ENCODE measurements at regions not wholly inside any gene's neighbourhood (a gene's known extent, or its start where the extent isn't known, plus 50 kb on each side); places are given as distances from the start of the nearest gene placed in this dataset.

DNA sequence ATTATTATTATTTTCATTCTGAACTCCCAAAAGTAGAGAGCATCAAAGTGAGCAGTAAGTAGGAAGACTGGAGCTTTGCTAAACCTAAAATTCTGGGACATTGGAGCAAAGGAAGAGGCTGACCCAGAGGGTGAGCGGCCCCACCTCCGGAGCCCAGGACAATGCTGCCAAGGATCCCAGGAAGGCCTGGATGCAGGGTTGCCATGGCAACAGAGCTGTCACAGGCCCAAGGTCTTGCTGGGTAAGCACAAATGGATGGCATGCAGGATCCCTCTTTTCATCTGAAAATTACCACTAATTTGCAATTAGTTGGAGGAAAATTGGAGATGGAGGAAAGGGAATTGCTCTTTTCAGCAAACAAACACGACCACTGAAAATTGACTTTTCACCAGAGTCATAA lies 457.9 kb upstream of the CDH5 start:
- no peak overlapping the region for H2AK5ac ChIP-seq (ENCODE audit: low read depth, low read length)
- H2BK120ac ChIP-seq (ENCODE audit: low read depth, low read length) = no peak overlapping the region
- H4K91ac ChIP-seq (ENCODE audit: insufficient read depth, low read depth, low read length) = no peak overlapping the region
- no TSS peak for BruUV-seq (replicated peaks)
- H3K23ac ChIP-seq (ENCODE audit: low read depth, low read length) = no peak overlapping the region; the same call in 1 of the 2 replicates
- no peak overlapping the region for H4K5ac ChIP-seq (ENCODE audit: low read depth, low read length)
- ChIA-PET CTCF (no interaction called here), POLR2A (ENCODE audit: unreplicated experiment) (no interaction called here)
- no peak overlapping the region for H3K9ac ChIP-seq (ENCODE audit: low read depth, low read length)
- H3K4me3 ChIP-seq (ENCODE audit: insufficient read depth, low read depth, low read length) = no peak overlapping the region
- H2BK15ac ChIP-seq (ENCODE audit: low read depth, low read length) = no peak overlapping the region
- H2BK5ac ChIP-seq (ENCODE audit: low read depth, low read length, poor library complexity, severe bottlenecking) = no peak overlapping the region
- H4K20me1 ChIP-seq (ENCODE audit: insufficient read depth, low read length) = no peaks in the 10 kb centered on the region
- no peaks in the 10 kb centered on the region for H3K36me3 ChIP-seq (ENCODE audit: control insufficient read depth, insufficient read depth, low read length)
- H3K4me1 ChIP-seq (ENCODE audit: control insufficient read depth, insufficient read depth, low read length) = no peaks in the 10 kb centered on the region
- dilution Hi-C loops (cut with HindIII; ENCODE audit: low sequenced_read_pairs, unreplicated experiment) = no loop called here
- no peak overlapping the region for H3K18ac ChIP-seq (ENCODE audit: low read depth, low read length)
- H3K4ac ChIP-seq (ENCODE audit: low read depth, low read length) = no peak overlapping the region
- no peak overlapping the region for H2AK9ac ChIP-seq (replicated peaks; ENCODE audit: low read depth, low read length, poor library complexity)
- no peaks in the 10 kb centered on the region for H3K9me3 ChIP-seq (ENCODE audit: control insufficient read depth, insufficient read depth, low read length)
- no peak overlapping the region for H3K14ac ChIP-seq (replicated peaks; ENCODE audit: low read depth, low read length)
- no peak overlapping the region for H3K27ac ChIP-seq (ENCODE audit: insufficient read depth, low read length)
- H4K8ac ChIP-seq (ENCODE audit: low read depth in 2 of 2, low read length in 2 of 2) = no peak overlapping the region
- no peaks in the 10 kb centered on the region for H3K9me1 ChIP-seq (ENCODE audit: insufficient read depth, low read length)
- WGBS, 2 experiments (ENCODE audit: extremely low coverage in 2 of 2, insufficient read length in 1 of 2) = 80% methylated on average over 1 of the region's 3 CpGs; no CpG with 5 or more reads in 1 of the 2 experiments
- TF ChIP-seq FOS (IDR thresholded peaks at IDR 0.05; ENCODE audit: low read depth, low read length) = no peak
- 0 out of 2 replicates have a peak, but pooled peaks have one; percentile 27 for TF ChIP-seq RFX5 (IDR thresholded peaks at IDR 0.05; ENCODE audit: low read depth, low read length)
- TF ChIP-seq, protein P1, sequence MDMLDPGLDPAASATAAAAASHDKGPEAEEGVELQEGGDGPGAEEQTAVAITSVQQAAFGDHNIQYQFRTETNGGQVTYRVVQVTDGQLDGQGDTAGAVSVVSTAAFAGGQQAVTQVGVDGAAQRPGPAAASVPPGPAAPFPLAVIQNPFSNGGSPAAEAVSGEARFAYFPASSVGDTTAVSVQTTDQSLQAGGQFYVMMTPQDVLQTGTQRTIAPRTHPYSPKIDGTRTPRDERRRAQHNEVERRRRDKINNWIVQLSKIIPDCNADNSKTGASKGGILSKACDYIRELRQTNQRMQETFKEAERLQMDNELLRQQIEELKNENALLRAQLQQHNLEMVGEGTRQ (IDR thresholded peaks at IDR 0.05; ENCODE audit: low read depth, low read length) = no peak
- TF ChIP-seq BHLHE40 (IDR thresholded peaks at IDR 0.05; ENCODE audit: low read depth, low read length) = no peak
- TF ChIP-seq NFE2L2 (IDR thresholded peaks at IDR 0.05; ENCODE audit: low read depth, low read length) = no peak
- no peak for TF ChIP-seq MXI1 (IDR thresholded peaks at IDR 0.05; ENCODE audit: borderline replicate concordance, low read depth, low read length)
- in situ Hi-C loops (cut with MboI; ENCODE audit: low sequenced_read_pairs) = no loop called here
- peaks cover 21% of the 10 kb centered on the region for H3K27me3 ChIP-seq (ENCODE audit: control insufficient read depth, insufficient read depth, low read length)
- H3K4me2 ChIP-seq (ENCODE audit: low read depth, low read length) = no peak overlapping the region
- ATAC-seq (ENCODE audit: low read depth) (no peak), DNase-seq (no peak)
- H2BK20ac ChIP-seq (ENCODE audit: low read depth, low read length) = no peak overlapping the region
- H3K79me1 ChIP-seq (ENCODE audit: low read depth in 1 of 2, low read length in 2 of 2) = no peaks in the 10 kb centered on the region
- no peak overlapping the region for H2AFZ ChIP-seq (replicated peaks; ENCODE audit: low read length, poor library complexity)
- intact Hi-C loops (cut with micrococcal nuclease) = no loop called here
- no peak overlapping the region for H3K56ac ChIP-seq (ENCODE audit: extremely low read depth, insufficient read depth, low read length)
